ENCODE measurements at regions not wholly inside any gene's neighbourhood (a gene's known extent, or its start where the extent isn't known, plus 50 kb on each side); places are given as distances from the start of the nearest gene placed in this dataset.

DNA sequence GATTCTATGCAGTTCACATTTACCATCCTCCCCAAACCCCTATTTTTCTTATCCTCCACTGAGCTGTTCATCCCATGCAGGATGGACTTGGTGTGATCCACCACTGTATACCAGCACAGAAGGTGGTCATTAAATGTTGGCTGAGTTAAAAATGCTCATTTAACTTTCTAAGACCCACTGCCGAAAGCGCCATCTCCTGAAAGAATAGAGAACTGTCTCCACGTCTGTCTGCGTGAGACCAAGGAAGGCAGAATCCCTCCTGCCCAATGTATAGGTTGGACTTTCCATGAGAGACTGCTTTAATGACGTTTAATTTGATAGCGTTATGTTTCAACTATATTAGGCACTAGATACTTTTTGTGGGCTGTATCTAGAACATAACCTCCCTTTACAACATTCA, 124.3 kb downstream of the GPAM start:
- Histone ChIP-seq H3K36me3 (ENCODE audit: low read depth) (no peaks in the 10 kb centered on the region), H3K4me1 (replicated peaks; ENCODE audit: insufficient read depth) (no peaks in the 10 kb centered on the region), H3K27me3 (ENCODE audit: insufficient read depth, low read depth) (peaks cover 16% of the 10 kb centered on the region), H3K27ac (no peak overlapping the region), H3K4me2 (no peak overlapping the region), H3K79me2 (ENCODE audit: low read depth) (no peaks in the 10 kb centered on the region), H4K20me1 (ENCODE audit: insufficient read depth) (no peaks in the 10 kb centered on the region), H3K9me2 (ENCODE audit: insufficient read depth) (no peaks in the 10 kb centered on the region), H3K9me3 (ENCODE audit: insufficient read depth, low read depth) (no peaks in the 10 kb centered on the region), H2AFZ (no peak overlapping the region), H3F3A (ENCODE audit: insufficient read depth, low read depth) (no peaks in the 10 kb centered on the region), H3K4me3 (no peak overlapping the region)
- no peak for DNase-seq
- no TSS peak for BruUV-seq (replicated peaks)
- TF ChIP-seq, protein P1, sequence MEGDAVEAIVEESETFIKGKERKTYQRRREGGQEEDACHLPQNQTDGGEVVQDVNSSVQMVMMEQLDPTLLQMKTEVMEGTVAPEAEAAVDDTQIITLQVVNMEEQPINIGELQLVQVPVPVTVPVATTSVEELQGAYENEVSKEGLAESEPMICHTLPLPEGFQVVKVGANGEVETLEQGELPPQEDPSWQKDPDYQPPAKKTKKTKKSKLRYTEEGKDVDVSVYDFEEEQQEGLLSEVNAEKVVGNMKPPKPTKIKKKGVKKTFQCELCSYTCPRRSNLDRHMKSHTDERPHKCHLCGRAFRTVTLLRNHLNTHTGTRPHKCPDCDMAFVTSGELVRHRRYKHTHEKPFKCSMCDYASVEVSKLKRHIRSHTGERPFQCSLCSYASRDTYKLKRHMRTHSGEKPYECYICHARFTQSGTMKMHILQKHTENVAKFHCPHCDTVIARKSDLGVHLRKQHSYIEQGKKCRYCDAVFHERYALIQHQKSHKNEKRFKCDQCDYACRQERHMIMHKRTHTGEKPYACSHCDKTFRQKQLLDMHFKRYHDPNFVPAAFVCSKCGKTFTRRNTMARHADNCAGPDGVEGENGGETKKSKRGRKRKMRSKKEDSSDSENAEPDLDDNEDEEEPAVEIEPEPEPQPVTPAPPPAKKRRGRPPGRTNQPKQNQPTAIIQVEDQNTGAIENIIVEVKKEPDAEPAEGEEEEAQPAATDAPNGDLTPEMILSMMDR (conservative IDR thresholded peaks at IDR 0.05), result no peak
- TF ChIP-seq EZH2 (IDR thresholded peaks at IDR 0.05; ENCODE audit: low read depth), result no peak
- intact Hi-C loops (cut with micrococcal nuclease; ENCODE audit: unreplicated experiment), result no loop called here
- CTCF ChIA-PET, result no interaction called here
- POLR2A ChIA-PET (ENCODE audit: unreplicated experiment), result no interaction called here

DNA sequence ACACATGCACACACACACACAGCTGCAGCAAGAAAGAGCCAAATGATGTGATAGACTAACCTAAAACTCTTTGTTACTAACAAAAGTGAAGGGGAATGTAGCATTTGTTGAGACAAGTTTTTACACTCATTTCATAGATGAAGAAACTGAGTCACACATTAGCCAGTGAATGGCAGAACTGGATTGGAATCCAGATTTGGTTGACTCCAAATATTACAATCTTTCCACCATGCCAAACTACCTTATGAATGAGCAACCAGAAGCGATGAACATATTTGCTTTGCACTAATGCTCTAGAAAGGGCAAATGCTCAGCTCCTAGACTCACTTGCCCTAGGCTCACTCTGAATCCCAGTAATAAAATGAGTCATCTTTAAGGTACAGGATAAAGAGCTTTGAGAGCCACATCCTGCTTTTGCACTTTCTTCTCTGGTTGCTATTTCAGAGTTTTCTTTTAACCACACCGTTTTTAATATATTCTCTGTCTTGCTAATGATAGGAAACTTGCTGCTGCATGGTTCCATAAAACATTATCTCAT, 111.9 kb downstream of the GPAM start:
- Histone ChIP-seq H3F3A (ENCODE audit: insufficient read depth, low read depth) (no peaks in the 10 kb centered on the region), H3K9me2 (ENCODE audit: insufficient read depth) (no peaks in the 10 kb centered on the region), H3K4me1 (replicated peaks; ENCODE audit: insufficient read depth) (no peaks in the 10 kb centered on the region), H3K79me2 (ENCODE audit: low read depth) (no peaks in the 10 kb centered on the region), H3K4me3 (no peak overlapping the region), H3K9me3 (ENCODE audit: insufficient read depth, low read depth) (no peaks in the 10 kb centered on the region), H3K4me2 (no peak overlapping the region), H3K36me3 (ENCODE audit: low read depth) (no peaks in the 10 kb centered on the region), H4K20me1 (ENCODE audit: insufficient read depth) (no peaks in the 10 kb centered on the region), H3K27ac (no peak overlapping the region), H3K27me3 (ENCODE audit: insufficient read depth, low read depth) (no peaks in the 10 kb centered on the region), H2AFZ (no peak overlapping the region)
- DNase-seq, result no peak
- ChIA-PET CTCF (no interaction called here), POLR2A (ENCODE audit: unreplicated experiment) (no interaction called here)
- TF ChIP-seq, protein P1 (conservative IDR thresholded peaks at IDR 0.05), result no peak
- no TSS peak for BruUV-seq (replicated peaks)
- intact Hi-C loops (cut with micrococcal nuclease; ENCODE audit: unreplicated experiment), result no loop called here

DNA sequence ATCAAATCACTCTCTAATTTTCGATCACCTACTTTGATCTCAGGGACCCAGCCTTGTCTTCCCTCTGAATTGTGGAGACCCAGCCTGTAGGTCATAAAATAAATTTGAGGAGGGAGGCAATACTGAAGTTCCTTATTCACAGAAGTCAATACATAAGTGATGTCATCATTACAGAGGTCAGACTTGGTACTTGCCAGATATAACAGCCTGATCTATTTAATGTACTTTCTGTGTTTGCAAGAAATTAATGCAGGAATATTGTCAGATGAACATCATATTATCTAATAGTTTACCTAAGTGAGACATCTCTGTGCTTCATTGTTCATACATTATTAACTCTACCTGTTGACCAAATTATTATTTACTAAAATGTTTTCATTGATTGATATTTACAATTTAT, 105.6 kb downstream of the GPAM start:
- Histone ChIP-seq H3K36me3 (ENCODE audit: low read depth) (no peaks in the 10 kb centered on the region), H3K4me2 (no peak overlapping the region), H3K79me2 (ENCODE audit: low read depth) (no peaks in the 10 kb centered on the region), H4K20me1 (ENCODE audit: insufficient read depth) (no peaks in the 10 kb centered on the region), H3K9me2 (ENCODE audit: insufficient read depth) (no peaks in the 10 kb centered on the region), H3K27me3 (ENCODE audit: insufficient read depth, low read depth) (peaks cover 5% of the 10 kb centered on the region; the same call in 1 of the 2 replicates), H3K4me1 (replicated peaks; ENCODE audit: insufficient read depth) (no peaks in the 10 kb centered on the region), H3K4me3 (no peak overlapping the region), H2AFZ (no peak overlapping the region), H3F3A (ENCODE audit: insufficient read depth, low read depth) (no peaks in the 10 kb centered on the region), H3K27ac (no peak overlapping the region), H3K9me3 (ENCODE audit: insufficient read depth, low read depth) (no peaks in the 10 kb centered on the region)
- ChIA-PET POLR2A (ENCODE audit: unreplicated experiment) (no interaction called here), CTCF (no interaction called here)
- intact Hi-C loops (cut with micrococcal nuclease; ENCODE audit: unreplicated experiment), result no loop called here
- no peak for DNase-seq
- TF ChIP-seq EZH2 (IDR thresholded peaks at IDR 0.05; ENCODE audit: low read depth), result no peak
- BruUV-seq (replicated peaks), result no TSS peak

DNA sequence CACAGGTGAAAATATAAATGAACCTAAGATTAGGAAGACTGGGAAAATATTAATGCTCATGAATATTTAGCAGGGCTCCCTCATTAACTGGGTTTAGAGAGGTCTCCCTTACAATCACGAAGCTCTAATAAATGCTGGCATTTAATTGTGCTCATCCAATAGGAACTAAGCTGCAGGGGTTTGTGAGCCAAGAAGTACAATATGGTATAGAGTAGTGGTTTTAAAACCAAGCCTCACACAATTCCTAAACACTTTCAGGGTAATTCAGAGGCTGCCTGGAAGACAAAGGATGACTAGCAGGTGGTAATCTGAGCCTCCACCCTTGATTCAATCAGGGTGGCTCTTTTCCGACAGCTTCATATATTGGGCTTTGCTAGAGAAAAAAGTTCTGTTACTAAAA, 103.3 kb downstream of the GPAM start:
- Histone ChIP-seq H3K79me2 (ENCODE audit: low read depth) (no peaks in the 10 kb centered on the region), H2AFZ (no peak overlapping the region), H3K27me3 (ENCODE audit: insufficient read depth, low read depth) (peaks cover 5% of the 10 kb centered on the region; the same call in 1 of the 2 replicates), H3F3A (ENCODE audit: insufficient read depth, low read depth) (no peaks in the 10 kb centered on the region), H3K4me1 (replicated peaks; ENCODE audit: insufficient read depth) (no peaks in the 10 kb centered on the region), H3K4me2 (no peak overlapping the region), H3K9me2 (ENCODE audit: insufficient read depth) (no peaks in the 10 kb centered on the region), H3K27ac (no peak overlapping the region), H3K9me3 (ENCODE audit: insufficient read depth, low read depth) (no peaks in the 10 kb centered on the region), H3K4me3 (no peak overlapping the region), H3K36me3 (ENCODE audit: low read depth) (no peaks in the 10 kb centered on the region), H4K20me1 (ENCODE audit: insufficient read depth) (no peaks in the 10 kb centered on the region; the same call in 1 of the 2 replicates)
- TF ChIP-seq, protein P1 (conservative IDR thresholded peaks at IDR 0.05), result no peak
- no peak for TF ChIP-seq EZH2 (IDR thresholded peaks at IDR 0.05; ENCODE audit: low read depth)
- DNase-seq, result no peak
- POLR2A ChIA-PET (ENCODE audit: unreplicated experiment), result no interaction called here
- BruUV-seq (replicated peaks), result no TSS peak
- intact Hi-C loops (cut with micrococcal nuclease; ENCODE audit: unreplicated experiment), result no loop called here
- CTCF ChIA-PET, result no interaction called here
